ENCODE measurements at regions not wholly inside any gene's neighbourhood (a gene's known extent, or its start where the extent isn't known, plus 50 kb on each side); places are given as distances from the start of the nearest gene placed in this dataset.
A peak's percentile ranks its signal among the peaks of the same experiment; 100 is the strongest.
"Not testable (repeated sequence)": the region's sequence is repeated elsewhere in the genome, so short reads cannot be mapped to it uniquely, and the experiment has no call there.

GRCh38 chr4:57303012-57303751, 193.0 kb upstream of the IGFBP7 start:
- no peak for DNase-seq

- DNase-seq, result not testable (repeated sequence)
Measured at GRCh38 chr4:57300300-57300699, 190.1 kb upstream of the IGFBP7 start.

- no peak for DNase-seq
Measured at GRCh38 chr4:57291911-57292310, 181.7 kb upstream of the IGFBP7 start.

GRCh38 chr4:57287687-57288604, 177.8 kb upstream of the IGFBP7 start:
- DNase-seq, result no peak

GRCh38 chr4:57282933-57283310, 172.7 kb upstream of the IGFBP7 start:
- no peak for DNase-seq

GRCh38 chr4:57280481-57280880, 170.3 kb upstream of the IGFBP7 start:
- DNase-seq, result no peak

- DNase-seq, result no peak
Measured at GRCh38 chr4:57278780-57279179, 168.6 kb upstream of the IGFBP7 start.

- DNase-seq, result no peak
Measured at GRCh38 chr4:57274082-57274481, 163.9 kb upstream of the IGFBP7 start.

- peak; percentile 23 for DNase-seq
Measured at GRCh38 chr4:57270346-57270745, 160.2 kb upstream of the IGFBP7 start.

GRCh38 chr4:57265831-57266582, 155.8 kb upstream of the IGFBP7 start:
- DNase-seq, result no peak

- DNase-seq, result no peak
Measured at GRCh38 chr4:57254754-57255153, 144.6 kb upstream of the IGFBP7 start.

GRCh38 chr4:57249083-57249482, 138.9 kb upstream of the IGFBP7 start:
- no peak for DNase-seq

- DNase-seq, result no peak
Measured at GRCh38 chr4:57243076-57243475, 132.9 kb upstream of the IGFBP7 start.

- no peak for DNase-seq
Measured at GRCh38 chr4:57234252-57234775, 124.1 kb upstream of the IGFBP7 start.

GRCh38 chr4:57233386-57233785, 123.2 kb upstream of the IGFBP7 start:
- no peak for DNase-seq

GRCh38 chr4:57231781-57232180, 121.6 kb upstream of the IGFBP7 start:
- no peak for DNase-seq

- DNase-seq, result no peak
Measured at GRCh38 chr4:57220734-57221133, 110.5 kb upstream of the IGFBP7 start.

GRCh38 chr4:57220172-57220571, 110.0 kb upstream of the IGFBP7 start:
- DNase-seq, result no peak

- no peak for DNase-seq
Measured at GRCh38 chr4:57219431-57219830, 109.2 kb upstream of the IGFBP7 start.

GRCh38 chr4:57214654-57215411, 104.6 kb upstream of the IGFBP7 start:
- no peak for DNase-seq

- no peak for DNase-seq
Measured at GRCh38 chr4:57211131-57211530, 100.9 kb upstream of the IGFBP7 start.

- no peak for DNase-seq
Measured at GRCh38 chr4:57206172-57206571, 96.0 kb upstream of the IGFBP7 start.
